GM19463 (cell line): ENCODE measurements at regions not wholly inside any gene's neighbourhood (a gene's known extent, or its start where the extent isn't known, plus 50 kb on each side); places are given as distances from the start of the nearest gene placed in this dataset.
"Not testable (repeated sequence)": the region's sequence is repeated elsewhere in the genome, so short reads cannot be mapped to it uniquely, and the experiment has no call there.

ENCODE experiments used
- ATAC-seq: cut with Tn5 transposase; IDR thresholded peaks from one replicate; pipeline ENCODE4 v1.9.1; 2021; ENCODE audit warnings: mild to moderate bottlenecking, moderate library complexity; ENCODE audit not compliant: unreplicated experiment

DNA sequence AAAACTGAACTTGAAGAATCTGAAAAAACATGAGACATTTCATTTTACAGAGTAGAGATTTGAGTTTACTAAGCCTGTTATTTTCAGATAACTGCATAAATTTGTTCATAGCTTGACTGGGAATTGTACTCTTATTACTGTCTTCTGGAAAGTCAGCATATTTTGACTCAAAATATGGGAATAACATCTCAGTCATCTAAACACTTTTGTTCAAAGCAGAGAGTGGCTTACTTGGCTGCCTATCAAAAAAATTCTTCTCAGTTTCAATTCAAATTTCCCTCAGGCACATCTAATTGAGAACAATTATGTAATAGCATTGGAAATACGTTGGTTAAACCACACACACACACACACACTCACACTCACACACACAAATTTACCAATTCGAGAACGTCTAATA, 384.6 kb downstream of the ARL4A start:
- no peak for ATAC-seq

DNA sequence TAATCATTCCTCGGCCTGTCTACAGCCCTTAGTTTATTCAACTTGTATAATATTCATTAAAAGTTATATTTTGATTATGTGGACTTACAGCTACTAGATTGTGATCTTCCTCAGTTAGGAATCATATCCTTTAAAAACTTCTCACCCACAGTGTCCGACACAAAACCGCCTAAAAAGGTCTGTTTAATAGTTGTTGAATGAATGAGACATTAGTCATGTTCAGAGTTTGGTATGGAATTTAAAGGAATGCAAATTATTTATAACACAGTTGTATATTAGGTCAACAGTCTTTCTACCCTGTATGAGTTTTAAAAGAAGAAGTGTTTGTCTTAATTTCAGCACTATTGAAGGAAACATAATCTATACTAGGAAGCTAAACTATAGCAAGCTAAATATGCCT, 390.0 kb downstream of the ARL4A start:
- no peak for ATAC-seq

- no peak for ATAC-seq
These were observed 390.7 kb downstream of the ARL4A start for GRCh38 chr7:13078105-13078504.

GRCh38 chr7:13090959-13091358, 403.5 kb downstream of the ARL4A start:
- ATAC-seq: no peak

- no peak for ATAC-seq
These were observed 404.7 kb downstream of the ARL4A start for GRCh38 chr7:13091974-13092707.

GRCh38 chr7:13092708-13093005, 405.2 kb downstream of the ARL4A start:
- ATAC-seq: no peak

- ATAC-seq: no peak
These were observed 405.7 kb downstream of the ARL4A start for GRCh38 chr7:13093160-13093559.

- ATAC-seq: no peak
These were observed 410.1 kb downstream of the ARL4A start for GRCh38 chr7:13097499-13097898.

DNA sequence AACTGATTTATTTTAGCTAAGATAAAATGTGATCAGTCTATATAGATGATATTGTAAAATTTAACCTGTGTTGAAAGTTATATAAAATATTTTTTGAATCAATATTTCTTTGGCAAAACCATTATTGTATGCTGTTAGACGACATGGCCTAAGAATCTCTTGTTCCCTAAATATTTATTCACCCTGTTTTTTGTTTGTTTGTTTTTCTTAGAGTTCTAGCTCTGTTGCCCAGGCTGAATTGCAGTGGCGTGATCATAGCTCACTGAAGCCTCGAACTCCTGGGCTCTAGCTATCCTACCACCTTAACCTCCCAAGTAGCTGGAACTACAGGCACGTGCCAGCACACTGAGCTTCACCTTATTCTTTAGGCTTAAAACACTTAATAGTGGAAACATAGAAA, 410.7 kb downstream of the ARL4A start:
- no peak for ATAC-seq

GRCh38 chr7:13099154-13099795, 411.8 kb downstream of the ARL4A start:
- peak; percentile 62 for ATAC-seq

DNA sequence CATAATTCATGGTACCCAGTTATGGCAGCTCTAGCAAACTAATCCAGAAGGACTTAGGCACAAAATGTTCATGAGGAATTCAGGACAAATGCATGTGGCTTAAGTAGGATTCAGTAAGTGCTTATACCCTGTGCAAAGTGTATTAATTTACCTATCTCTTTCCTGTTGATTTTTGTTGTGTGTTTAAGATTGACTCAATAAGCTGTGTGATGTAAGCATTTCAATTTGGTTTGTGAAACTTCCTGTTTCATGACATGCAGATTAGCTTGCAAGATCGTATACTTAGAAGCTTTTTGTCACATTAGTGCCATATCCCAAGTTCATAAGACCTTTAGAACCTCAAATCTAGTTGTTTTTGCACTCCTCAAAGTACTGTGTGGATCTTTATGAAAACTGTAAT, 416.7 kb downstream of the ARL4A start:
- no peak for ATAC-seq

DNA sequence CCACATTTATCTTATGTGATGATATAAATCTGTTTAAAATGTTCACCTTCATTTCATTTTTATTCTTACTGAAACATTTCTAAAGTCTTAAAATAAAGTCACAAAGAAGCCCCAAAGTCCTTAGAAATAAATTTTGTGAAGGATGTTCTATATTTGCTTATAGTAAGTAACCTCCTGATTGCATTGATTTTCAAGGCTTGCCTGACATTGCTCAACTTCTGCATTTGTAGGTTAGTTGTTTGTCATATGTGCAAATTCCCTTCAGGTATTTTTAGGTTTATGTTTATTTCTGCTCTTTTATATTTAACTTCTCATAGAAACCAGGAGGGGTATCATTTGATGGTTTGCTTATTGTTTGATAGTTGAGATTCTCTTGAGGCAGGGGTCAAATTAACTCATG, 417.8 kb downstream of the ARL4A start:
- no peak for ATAC-seq

- ATAC-seq: no peak
These were observed 419.1 kb downstream of the ARL4A start for GRCh38 chr7:13106513-13106912.

- ATAC-seq: no peak
These were observed 419.9 kb downstream of the ARL4A start for GRCh38 chr7:13107291-13107690.

DNA sequence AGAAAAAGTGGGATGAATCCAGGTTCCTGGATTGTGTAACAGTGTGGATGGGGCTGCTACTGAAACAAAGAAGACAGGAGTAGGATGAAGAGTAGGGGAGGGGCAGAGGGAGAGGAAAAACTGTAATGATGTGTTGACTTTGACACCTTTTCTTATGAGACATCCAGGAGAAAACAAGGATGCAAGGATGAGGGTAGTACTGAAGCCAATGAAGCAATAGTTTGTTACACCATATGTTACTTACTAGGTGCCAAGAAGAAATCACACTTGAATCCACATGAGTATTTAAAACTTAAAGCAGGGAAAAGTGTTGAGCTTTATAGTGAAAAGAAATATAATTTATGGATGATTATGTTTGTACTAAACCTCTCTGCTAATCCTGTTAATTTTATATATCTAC, 420.6 kb downstream of the ARL4A start:
- no peak for ATAC-seq

DNA sequence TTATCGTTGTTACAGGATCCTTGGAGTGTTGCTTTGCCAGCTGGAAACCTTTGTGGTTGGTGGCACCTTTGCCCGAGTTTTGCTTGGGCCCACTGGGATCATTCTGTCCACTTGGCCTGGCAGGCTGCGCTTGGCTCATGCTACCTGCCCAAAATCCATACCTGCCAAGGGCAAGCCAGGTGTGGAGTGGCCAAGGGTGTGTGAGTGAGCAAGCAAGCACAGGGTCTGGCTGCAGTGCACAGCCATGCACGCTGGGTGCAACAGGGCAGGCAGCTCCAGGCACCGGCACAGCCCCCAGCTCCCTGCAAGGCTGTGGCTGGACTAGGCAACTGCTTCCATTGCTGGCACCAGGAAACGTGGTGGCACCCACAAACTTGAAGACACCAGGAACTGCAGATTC, 421.8 kb downstream of the ARL4A start:
- ATAC-seq: no peak

- no peak for ATAC-seq
These were observed 422.7 kb downstream of the ARL4A start for GRCh38 chr7:13110107-13110506.

DNA sequence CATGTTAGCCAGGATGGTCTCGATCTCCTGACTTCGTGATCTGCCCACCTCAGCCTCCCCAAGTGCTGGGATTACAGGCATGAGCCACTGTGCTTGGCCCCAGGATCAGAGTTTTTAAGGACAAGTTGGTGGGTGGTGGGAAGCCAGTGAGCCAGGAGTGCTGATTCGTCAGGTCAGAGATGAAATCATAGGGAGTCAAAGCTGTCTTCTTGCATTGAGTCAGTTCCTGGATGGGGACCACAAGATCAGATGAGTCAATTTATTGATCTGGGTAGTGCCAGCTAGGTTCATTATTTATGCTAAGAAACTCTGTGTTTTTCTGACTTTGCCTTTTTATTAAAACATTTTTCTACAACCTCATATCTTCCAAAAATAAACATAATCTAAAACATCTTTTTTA, 423.8 kb downstream of the ARL4A start:
- no peak for ATAC-seq

- ATAC-seq: not testable (repeated sequence)
These were observed 426.8 kb downstream of the ARL4A start for GRCh38 chr7:13114240-13114639.

DNA sequence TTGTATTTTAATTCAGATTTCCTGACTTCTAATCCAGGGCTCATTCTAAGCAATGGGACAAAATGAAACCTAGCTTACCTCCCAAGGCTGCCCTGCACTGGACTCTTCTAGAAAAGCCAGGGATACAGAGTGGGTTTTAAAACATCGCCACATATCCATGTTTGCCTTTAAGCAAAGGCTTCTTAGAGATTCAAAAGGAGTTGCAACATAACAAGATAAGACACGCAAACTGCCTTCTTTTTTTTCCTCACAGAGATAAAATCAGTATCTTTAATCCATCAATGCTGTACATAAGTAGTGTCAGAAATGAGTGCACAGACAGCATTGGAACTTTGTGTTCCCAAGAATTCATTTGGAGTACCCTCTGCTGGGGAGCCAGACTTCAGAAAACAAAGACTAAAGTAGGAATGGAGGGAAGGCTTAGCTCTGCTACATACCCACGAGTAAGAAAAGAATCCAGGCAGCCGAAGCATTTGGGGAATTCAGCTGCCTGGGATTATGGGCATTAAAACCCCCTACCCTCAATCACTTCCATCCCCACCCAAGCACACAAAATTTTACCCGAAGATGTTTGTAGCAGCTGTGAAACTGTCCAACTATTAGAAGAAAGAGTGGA, 427.8 kb downstream of the ARL4A start:
- no peak for ATAC-seq

GRCh38 chr7:13115855-13116254, 428.4 kb downstream of the ARL4A start:
- no peak for ATAC-seq

- ATAC-seq: no peak
These were observed 429.7 kb downstream of the ARL4A start for GRCh38 chr7:13117103-13117502.

- no peak for ATAC-seq
These were observed 430.2 kb downstream of the ARL4A start for GRCh38 chr7:13117592-13117991.
